GM12878 (cell line): ENCODE measurements at regions not wholly inside any gene's neighbourhood (a gene's known extent, or its start where the extent isn't known, plus 50 kb on each side); places are given as distances from the start of the nearest gene placed in this dataset.

ENCODE experiments used
- ATAC-seq: fragments of 200-7000 bp; cut with Tn5 transposase; 3 replicates; pipeline ENCODE4 v1.9.1; 2020; ENCODE audit warnings: mild to moderate bottlenecking, moderate library complexity
- BruUV-seq: library from RNA; stranded (reverse); fragments of 400-500 nt; replicated peaks from 2 replicates; lab custom pipeline; 2021; lab: Mats Ljungman, UMichigan
- CTCF ChIA-PET: fragments of 300-600 bp; sonication (Branson Sonifier 250); formaldehyde crosslinking; extraction: SDS; loops from one replicate; lab custom pipeline; 2021; ENCODE audit warnings: inconsistent platforms; lab: Yijun Ruan, JAX
- POLR2A ChIA-PET: fragments of 350-600 bp; formaldehyde crosslinking; extraction: SDS; loops from one replicate; lab custom pipeline; 2021; ENCODE audit warnings: inconsistent platforms; lab: Charles Lee
- RAD21 ChIA-PET: fragments of 300-600 bp; sonication (Branson Sonifier 250); formaldehyde crosslinking; loops from one replicate; lab custom pipeline; 2023; ENCODE audit warnings: antibody characterized with exemption; ENCODE audit not compliant: unreplicated experiment; lab: Charles Lee
- SMC1A ChIA-PET: fragments of 300-600 bp; sonication (Branson Sonifier 250); formaldehyde crosslinking; loops from one replicate; lab custom pipeline; 2023; ENCODE audit not compliant: unreplicated experiment, uncharacterized antibody; lab: Charles Lee
- DNase-seq: peaks from one replicate; pipeline ENCODE4 v3.0.0-alpha.2; 2011; ENCODE audit warnings: low read depth, low spot score
- FAIRE-seq: peaks from 3 replicates; lab custom pipeline; 2011; peaks lifted over from hg19 to GRCh38; lab: Jason Lieb, UNC
- H2AFZ ChIP-seq: 2 replicates; pipeline ENCODE4 v1.6.0; 2011; ENCODE audit warnings: low read depth, low read length, control low read depth; ENCODE audit not compliant: control insufficient read depth
- H3K27ac ChIP-seq: 2 replicates; pipeline ENCODE4 v1.5.1; 2011; ENCODE audit warnings: control low read depth; ENCODE audit not compliant: control insufficient read depth, insufficient read depth
- H3K27me3 ChIP-seq, 2 experiments: replicated peaks in 1 of 2; 2 replicates each; pipeline versions ENCODE4 v1.6.0 to v1.6.1; 2011; ENCODE audit warnings: low read length in 1 of 2; ENCODE audit not compliant: control insufficient read depth in 2 of 2, insufficient read depth in 2 of 2
- H3K36me3 ChIP-seq, 2 experiments: 2 replicates each; pipeline ENCODE4 v1.5.1; 2011; ENCODE audit warnings: low read length in 1 of 2; ENCODE audit not compliant: control insufficient read depth in 2 of 2, insufficient read depth in 2 of 2
- H3K4me1 ChIP-seq: 2 replicates; pipeline ENCODE4 v1.6.1; 2011; ENCODE audit warnings: mild to moderate bottlenecking, low read length, moderate library complexity, mixed read lengths; ENCODE audit not compliant: control insufficient read depth, insufficient read depth
- H3K4me2 ChIP-seq: 2 replicates; pipeline ENCODE4 v1.6.0; 2011; ENCODE audit warnings: control low read depth; ENCODE audit not compliant: control insufficient read depth, insufficient read depth
- H3K4me3 ChIP-seq: fragments of 200-600 bp; sonication (generic); 2 replicates; pipeline ENCODE4 v1.5.1; 2016
- H3K79me2 ChIP-seq: 2 replicates; pipeline ENCODE4 v1.6.0; 2011; ENCODE audit warnings: low read length; ENCODE audit not compliant: control insufficient read depth, insufficient read depth
- H3K9ac ChIP-seq: 2 replicates; pipeline ENCODE4 v1.8.0; 2011; ENCODE audit warnings: low read length, control low read depth, mixed read lengths; ENCODE audit not compliant: control insufficient read depth, insufficient read depth
- H3K9me3 ChIP-seq: replicated peaks from 3 replicates; pipeline ENCODE4 v1.5.1; 2011; ENCODE audit warnings: mild to moderate bottlenecking, low read length; ENCODE audit not compliant: control insufficient read depth, insufficient read depth
- H4K20me1 ChIP-seq: 2 replicates; pipeline ENCODE4 v1.6.0; 2011; ENCODE audit not compliant: control insufficient read depth, insufficient read depth
- CREB1 ChIP-seq: IDR thresholded peaks from 2 replicates; pipeline ENCODE4 v1.6.1; 2012; ENCODE audit warnings: low read depth, mild to moderate bottlenecking, inconsistent platforms
- GATAD2B ChIP-seq: fragments of 450-650 bp; conservative IDR thresholded peaks from 2 replicates; pipeline ENCODE4 v1.6.1; 2017; ENCODE audit warnings: low read depth, mild to moderate bottlenecking, moderate library complexity
- HSF1 ChIP-seq: fragments of 150-350 bp; IDR thresholded peaks from 2 replicates; pipeline ENCODE4 v1.6.1; 2014; ENCODE audit warnings: mild to moderate bottlenecking, low read depth, low read length
- NBN ChIP-seq: fragments of 450-650 bp; IDR thresholded peaks from 2 replicates; pipeline ENCODE4 v1.6.1; 2016
- PBX3 ChIP-seq: IDR thresholded peaks from 2 replicates; pipeline ENCODE4 v1.6.1; 2011; ENCODE audit warnings: mild to moderate bottlenecking, low read depth, low read length, moderate library complexity; ENCODE audit not compliant: insufficient replicate concordance
- RELA ChIP-seq: fragments of 450-650 bp; IDR thresholded peaks from 2 replicates; pipeline ENCODE4 v1.8.0; 2014; ENCODE audit warnings: borderline replicate concordance; ENCODE audit not compliant: partially characterized antibody
- SIX5 ChIP-seq: IDR thresholded peaks from 2 replicates; pipeline ENCODE4 v1.6.1; 2011; ENCODE audit warnings: mild to moderate bottlenecking, low read depth, low read length, moderate library complexity; ENCODE audit not compliant: severe bottlenecking
- SMAD5 ChIP-seq: IDR thresholded peaks from 2 replicates; pipeline ENCODE4 v1.6.1; 2016; ENCODE audit warnings: antibody characterized with exemption, low read depth
- SPI1 ChIP-seq: IDR thresholded peaks from 2 replicates; pipeline ENCODE4 v1.6.1; 2011; ENCODE audit warnings: low read depth, mild to moderate bottlenecking, low read length, moderate library complexity, borderline replicate concordance; ENCODE audit not compliant: insufficient read depth
- STAT1 ChIP-seq: fragments of 450-650 bp; conservative IDR thresholded peaks from 2 replicates; pipeline ENCODE4 v1.6.1; 2014; ENCODE audit warnings: antibody characterized with exemption, mild to moderate bottlenecking
- STAT3 ChIP-seq: IDR thresholded peaks from 2 replicates; pipeline ENCODE4 v1.6.1; 2011; ENCODE audit warnings: low read depth, low read length, improper control_type of control experiment
- TAF1 ChIP-seq: IDR thresholded peaks from 2 replicates; pipeline ENCODE4 v1.6.1; 2011; ENCODE audit warnings: mild to moderate bottlenecking, low read depth, low read length, borderline replicate concordance
- USF1 ChIP-seq: IDR thresholded peaks from 2 replicates; pipeline ENCODE4 v1.6.1; 2011; ENCODE audit warnings: borderline replicate concordance, low read depth, mild to moderate bottlenecking, moderate library complexity, mixed read lengths, low read length; ENCODE audit not compliant: insufficient read depth; ENCODE audit errors: extremely low read length
- WGBS: methylation state at CpG from one replicate; pipeline ENCODE4 v1.1.6; 2016; ENCODE audit warnings: low lambda C conversion rate; ENCODE audit not compliant: insufficient replicate concordance, insufficient coverage; ENCODE audit errors: missing lambda C conversion rate; 5-methylcytosine and 5-hydroxymethylcytosine counted together
- in situ Hi-C: fragments of 300-500 bp; cut with MboI; formaldehyde crosslinking; loops from 9 replicates; pipeline ENCODE4 v1.14.3; 2018; ENCODE audit warnings: mixed read lengths
- intact Hi-C: fragments of 100-400 bp; cut with micrococcal nuclease; formaldehyde crosslinking; loops from one replicate; pipeline ENCODE4 v1.14.2; 2022; ENCODE audit not compliant: unreplicated experiment

GRCh38 chr11:45061641-45062040 is 84.8 kb upstream of the PRDM11 start:
- POLR2A ChIA-PET, result no interaction called here
- no peak for FAIRE-seq

More at GRCh38 chr11:45061641-45062040, 84.8 kb upstream of the PRDM11 start:
- ChIA-PET CTCF (interaction anchor here (0.7 to 1.8 kb wide), 2 partner anchors 125 to 346 kb away, joined by 3 to 5 read pairs; no protein-coding TSS in a partner anchor), SMC1A (no interaction called here), RAD21 (no interaction called here)
- ATAC-seq (no peak), DNase-seq (no peak)
- 55% methylated on average over 10 of the region's 10 CpGs for WGBS
- in situ Hi-C loops, result no loop called here
- Histone ChIP-seq H3K79me2 (no peaks in the 10 kb centered on the region), H3K27me3 (no peaks in the 10 kb centered on the region; a peak in 1 of 4 replicates), H2AFZ (no peak overlapping the region), H4K20me1 (no peaks in the 10 kb centered on the region), H3K4me2 (no peak overlapping the region), H3K4me3 (no peak overlapping the region), H3K9me3 (no peaks in the 10 kb centered on the region; the same call in 2 of the 3 replicates), H3K4me1 (no peaks in the 10 kb centered on the region), H3K9ac (no peak overlapping the region), H3K36me3 (no peaks in the 10 kb centered on the region), H3K27ac (no peak overlapping the region)
- BruUV-seq, result no TSS peak
- intact Hi-C loops, result no loop called here
- TF ChIP-seq SIX5, result no peak
- no peak for TF ChIP-seq HSF1
- no peak for TF ChIP-seq STAT1
- TF ChIP-seq USF1, result no peak
- no peak for TF ChIP-seq STAT3
- TF ChIP-seq GATAD2B, result no peak
- no peak for TF ChIP-seq TAF1
- TF ChIP-seq SMAD5, result no peak
- no peak for TF ChIP-seq RELA
- TF ChIP-seq CREB1, result no peak
- no peak for TF ChIP-seq NBN
- no peak for TF ChIP-seq PBX3
- no peak for TF ChIP-seq SPI1
